Stomach smooth muscle (tissue), 2 donors: ENCODE measurements at regions not wholly inside any gene's neighbourhood (a gene's known extent, or its start where the extent isn't known, plus 50 kb on each side); places are given as distances from the start of the nearest gene placed in this dataset.
A peak's percentile ranks its signal among the peaks of the same experiment; 100 is the strongest.
"Not testable (repeated sequence)": the region's sequence is repeated elsewhere in the genome, so short reads cannot be mapped to it uniquely, and the experiment has no call there.

Experiments
- H3K27ac ChIP-seq: one replicate; pipeline ENCODE4 v1.7.0; 2013; ENCODE audit warnings: mild to moderate bottlenecking, low read length, inconsistent platforms
- H3K27me3 ChIP-seq, 2 donors: one replicate each; pipeline ENCODE4 v1.7.0; 2013; ENCODE audit warnings: low read length in 2 of 2; ENCODE audit not compliant: insufficient read depth in 2 of 2, control insufficient read depth in 1 of 2
- H3K36me3 ChIP-seq, 2 donors: one replicate each; pipeline ENCODE4 v1.7.0; 2013; ENCODE audit warnings: low read length in 2 of 2; ENCODE audit not compliant: control insufficient read depth in 2 of 2, insufficient read depth in 2 of 2
- H3K4me1 ChIP-seq: one replicate; pipeline ENCODE4 v1.7.0; 2013; ENCODE audit warnings: low read length; ENCODE audit not compliant: control insufficient read depth, insufficient read depth
- H3K4me3 ChIP-seq, 2 donors: one replicate each; pipeline ENCODE4 v1.7.0; 2013; ENCODE audit warnings: low read length in 2 of 2
- H3K9ac ChIP-seq, 2 donors: one replicate each; pipeline ENCODE4 v1.7.0; 2013; ENCODE audit warnings: low read length in 2 of 2, mild to moderate bottlenecking in 1 of 2
- H3K9me3 ChIP-seq, 2 donors: one replicate each; pipeline ENCODE4 v1.7.0; 2013; ENCODE audit warnings: low read length in 2 of 2; ENCODE audit not compliant: control insufficient read depth in 2 of 2
- donor health status: healthy.
- donor health status: Pancreatic carcinoma.

- not testable (repeated sequence) for H3K9me3 ChIP-seq, H3K27ac ChIP-seq, H3K36me3 ChIP-seq, H3K27me3 ChIP-seq, H3K9ac ChIP-seq, H3K4me1 ChIP-seq, H3K4me3 ChIP-seq
Observed at GRCh38 chr3:125862841-125863254, 106.1 kb upstream of the ROPN1B start.

GRCh38 chr3:125864532-125864931 lies 104.4 kb upstream of the ROPN1B start:
- not testable (repeated sequence) for H3K27me3 ChIP-seq, H3K9ac ChIP-seq, H3K9me3 ChIP-seq, H3K27ac ChIP-seq, H3K36me3 ChIP-seq, H3K4me1 ChIP-seq, H3K4me3 ChIP-seq

- not testable (repeated sequence) for H3K9ac ChIP-seq, H3K36me3 ChIP-seq, H3K27ac ChIP-seq, H3K27me3 ChIP-seq, H3K9me3 ChIP-seq, H3K4me1 ChIP-seq
- H3K4me3 ChIP-seq: peak overlapping the region in 1 of 2 donors; percentile 22
Observed at GRCh38 chr3:125886006-125886405, 83.0 kb upstream of the ROPN1B start.

GRCh38 chr3:125899181-125899580 lies 69.8 kb upstream of the ROPN1B start:
- H3K4me3 ChIP-seq, H3K27ac ChIP-seq, H3K9me3 ChIP-seq, H3K4me1 ChIP-seq, H3K9ac ChIP-seq, H3K36me3 ChIP-seq, H3K27me3 ChIP-seq: not testable (repeated sequence)

GRCh38 chr3:125901473-125901872 lies 67.5 kb upstream of the ROPN1B start:
- H3K27ac ChIP-seq, H3K4me3 ChIP-seq, H3K4me1 ChIP-seq, H3K36me3 ChIP-seq, H3K9ac ChIP-seq, H3K9me3 ChIP-seq, H3K27me3 ChIP-seq: not testable (repeated sequence)

- not testable (repeated sequence) for H3K27ac ChIP-seq, H3K36me3 ChIP-seq, H3K9ac ChIP-seq, H3K4me1 ChIP-seq, H3K4me3 ChIP-seq, H3K27me3 ChIP-seq, H3K9me3 ChIP-seq
Observed at GRCh38 chr3:125903780-125904455, 65.1 kb upstream of the ROPN1B start.

- not testable (repeated sequence) for H3K4me1 ChIP-seq, H3K9me3 ChIP-seq, H3K36me3 ChIP-seq, H3K9ac ChIP-seq, H3K27me3 ChIP-seq, H3K27ac ChIP-seq, H3K4me3 ChIP-seq
Observed at GRCh38 chr3:125907279-125907678, 61.7 kb upstream of the ROPN1B start.

- H3K9ac ChIP-seq, H3K36me3 ChIP-seq, H3K4me1 ChIP-seq: not testable (repeated sequence)
Observed at GRCh38 chr3:125910851-125911250, 58.1 kb upstream of the ROPN1B start.

GRCh38 chr3:125914608-125915436 lies 54.2 kb upstream of the ROPN1B start:
- H3K9me3 ChIP-seq, H3K36me3 ChIP-seq, H3K27me3 ChIP-seq, H3K4me1 ChIP-seq: not testable (repeated sequence)
- Histone ChIP-seq H3K4me3 (peak overlapping the region; percentile 71 to 74), H3K9ac (peak overlapping the region; percentile 63 to 75), H3K27ac (peak overlapping the region; percentile 69)

More at GRCh38 chr3:125910851-125911250, 58.1 kb upstream of the ROPN1B start:
- H3K27me3 ChIP-seq, H3K4me3 ChIP-seq, H3K27ac ChIP-seq, H3K9me3 ChIP-seq: not testable (repeated sequence)

GRCh38 chr3:125915437-125915787 lies 53.6 kb upstream of the ROPN1B start:
- H3K36me3 ChIP-seq, H3K9me3 ChIP-seq, H3K4me1 ChIP-seq, H3K27me3 ChIP-seq: not testable (repeated sequence)
- Histone ChIP-seq H3K4me3 (peak overlapping the region; percentile 71 to 74), H3K9ac (peak overlapping the region; percentile 63 to 75), H3K27ac (peak overlapping the region; percentile 69)

- H3K9ac ChIP-seq: peak overlapping the region; percentile 63 to 75
- H3K36me3 ChIP-seq, H3K4me1 ChIP-seq, H3K27me3 ChIP-seq, H3K9me3 ChIP-seq: not testable (repeated sequence)
- peak overlapping the region; percentile 69 for H3K27ac ChIP-seq
- H3K4me3 ChIP-seq: peak overlapping the region in 1 of 2 donors; percentile 74
Observed at GRCh38 chr3:125915792-125916375, 53.1 kb upstream of the ROPN1B start.
